ENCODE measurements at regions not wholly inside any gene's neighbourhood (a gene's known extent, or its start where the extent isn't known, plus 50 kb on each side); places are given as distances from the start of the nearest gene placed in this dataset.

DNA sequence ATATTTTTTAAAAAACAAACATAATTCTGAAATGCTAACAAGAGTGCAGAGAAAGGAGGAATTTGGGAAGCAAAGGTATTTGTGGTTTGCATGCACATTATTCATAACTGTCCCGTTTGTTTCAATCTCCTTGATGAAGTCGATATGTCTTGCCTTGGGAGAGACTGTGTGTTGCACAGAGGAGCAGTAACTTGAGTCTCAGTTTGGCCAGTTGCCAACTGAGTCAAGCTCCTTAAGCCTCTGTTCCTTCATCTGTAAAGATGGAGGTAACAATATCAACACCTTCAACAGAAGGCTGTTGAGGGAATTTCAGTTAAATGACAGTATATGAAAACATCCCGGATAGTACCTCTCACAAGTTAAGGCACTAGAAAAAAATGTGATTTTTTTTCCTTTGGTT lies 226.2 kb downstream of the ASXL3 start:
- TF ChIP-seq, protein P1, sequence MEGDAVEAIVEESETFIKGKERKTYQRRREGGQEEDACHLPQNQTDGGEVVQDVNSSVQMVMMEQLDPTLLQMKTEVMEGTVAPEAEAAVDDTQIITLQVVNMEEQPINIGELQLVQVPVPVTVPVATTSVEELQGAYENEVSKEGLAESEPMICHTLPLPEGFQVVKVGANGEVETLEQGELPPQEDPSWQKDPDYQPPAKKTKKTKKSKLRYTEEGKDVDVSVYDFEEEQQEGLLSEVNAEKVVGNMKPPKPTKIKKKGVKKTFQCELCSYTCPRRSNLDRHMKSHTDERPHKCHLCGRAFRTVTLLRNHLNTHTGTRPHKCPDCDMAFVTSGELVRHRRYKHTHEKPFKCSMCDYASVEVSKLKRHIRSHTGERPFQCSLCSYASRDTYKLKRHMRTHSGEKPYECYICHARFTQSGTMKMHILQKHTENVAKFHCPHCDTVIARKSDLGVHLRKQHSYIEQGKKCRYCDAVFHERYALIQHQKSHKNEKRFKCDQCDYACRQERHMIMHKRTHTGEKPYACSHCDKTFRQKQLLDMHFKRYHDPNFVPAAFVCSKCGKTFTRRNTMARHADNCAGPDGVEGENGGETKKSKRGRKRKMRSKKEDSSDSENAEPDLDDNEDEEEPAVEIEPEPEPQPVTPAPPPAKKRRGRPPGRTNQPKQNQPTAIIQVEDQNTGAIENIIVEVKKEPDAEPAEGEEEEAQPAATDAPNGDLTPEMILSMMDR (IDR thresholded peaks at IDR 0.05): no peak
- no peak for TF ChIP-seq POLR2A (IDR thresholded peaks at IDR 0.05)
